Tibial artery (tissue), 4 donors: ENCODE measurements at regions not wholly inside any gene's neighbourhood (a gene's known extent, or its start where the extent isn't known, plus 50 kb on each side); places are given as distances from the start of the nearest gene placed in this dataset.
"Not testable (repeated sequence)": the region's sequence is repeated elsewhere in the genome, so short reads cannot be mapped to it uniquely, and the experiment has no call there.

ENCODE experiments used
- DNase-seq, 2 donors: peaks; one replicate each; pipeline ENCODE4 v3.0.0-alpha.2; 2019
- H3K27ac ChIP-seq, 2 donors: fragments of 200-600 bp; sonication (generic) in 1 of 2; 1 replicate in 1 of 2; 2 replicates in 1 of 2; pipeline ENCODE4 v1.5.1; 2018 to 2019; ENCODE audit warnings: mild to moderate bottlenecking in 1 of 2
- H3K27me3 ChIP-seq, 2 donors: fragments of 200-600 bp; sonication (generic) in 1 of 2; one replicate each; pipeline versions ENCODE4 v1.5.1 to v1.6.0; 2016 to 2019
- H3K36me3 ChIP-seq, 3 donors: fragments of 200-600 bp; sonication (generic) in 2 of 3; one replicate each; pipeline ENCODE4 v1.5.1; 2016 to 2019; ENCODE audit warnings: mild to moderate bottlenecking in 2 of 3
- H3K4me1 ChIP-seq, 4 donors: fragments of 200-600 bp; sonication (generic) in 2 of 4; 1 replicate in 3 of 4; 2 replicates in 1 of 4; pipeline ENCODE4 v1.5.1; 2016 to 2019
- H3K4me3 ChIP-seq, 2 donors: fragments of 200-600 bp; sonication (generic) in 1 of 2; 1 replicate in 1 of 2; 2 replicates in 1 of 2; pipeline ENCODE4 v1.5.1; 2018 to 2019; ENCODE audit warnings: mild to moderate bottlenecking in 2 of 2
- H3K9me3 ChIP-seq, 3 donors: fragments of 200-600 bp; sonication (generic) in 1 of 3; one replicate each; pipeline ENCODE4 v1.5.1; 2016 to 2019
- intact Hi-C: fragments of 100-400 bp; cut with DNase I; formaldehyde crosslinking; loops from one replicate; pipeline ENCODE4 v1.15.0; 2023; ENCODE audit warnings: low total_unique reads
- TF ChIP-seq, protein P1 (sequence below), 2 experiments: fragments of 200-600 bp in 1 of 2; fragments of 450-650 bp in 1 of 2; IDR thresholded peaks; one replicate each; pipeline ENCODE4 v1.5.1; 2017 to 2019; ENCODE audit warnings: antibody characterized with exemption in 2 of 2, mild to moderate bottlenecking in 1 of 2, moderate library complexity in 1 of 2

DNA sequence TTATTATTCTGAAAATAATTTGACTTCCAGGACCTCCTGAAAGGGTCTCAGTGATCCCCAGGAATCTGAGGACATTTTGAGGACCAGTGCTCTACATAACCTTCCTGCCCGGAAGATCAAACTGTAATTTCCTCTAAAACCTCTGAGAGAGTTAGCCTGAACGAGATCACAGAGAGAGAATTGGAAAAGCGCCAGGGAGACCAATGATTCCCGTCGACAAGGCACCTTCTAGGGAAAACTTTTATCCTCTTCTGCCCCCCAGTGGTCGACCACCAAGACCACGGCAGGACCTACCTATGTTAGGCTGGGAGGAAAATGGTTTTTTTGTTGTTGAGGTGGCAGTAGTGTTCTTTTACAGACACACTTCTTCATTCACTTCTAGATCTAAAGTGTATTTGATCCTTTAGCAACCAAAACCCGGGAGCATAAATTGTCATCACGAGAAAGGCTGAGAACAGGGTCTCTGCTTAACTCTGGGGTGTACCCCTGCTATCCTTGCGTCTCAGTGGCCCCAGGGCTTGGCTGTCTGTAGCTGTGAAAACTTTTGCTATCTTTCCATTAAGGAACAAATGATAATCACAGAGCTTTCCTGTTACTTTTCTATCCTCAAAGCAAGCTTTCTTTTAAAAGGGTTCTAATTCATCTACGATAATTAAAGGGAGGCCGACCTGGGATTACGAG lies 62.9 kb upstream of the NID2 start:
- Histone ChIP-seq H3K36me3 (no peaks in the 10 kb centered on the region), H3K27ac (no peak overlapping the region), H3K4me1 (peaks cover 0 to 4% (median 0%) of the 10 kb centered on the region in 4 donors), H3K27me3 (no peaks in the 10 kb centered on the region), H3K4me3 (no peak overlapping the region), H3K9me3 (peaks cover 0 to 5% (median 4%) of the 10 kb centered on the region in 3 donors)
- intact Hi-C loops, result loop anchor here (5.0 kb wide), 1 partner anchor 134 kb away; no protein-coding TSS in a partner anchor
- DNase-seq, result peak; percentile 55 to 80
- TF ChIP-seq, protein P1, sequence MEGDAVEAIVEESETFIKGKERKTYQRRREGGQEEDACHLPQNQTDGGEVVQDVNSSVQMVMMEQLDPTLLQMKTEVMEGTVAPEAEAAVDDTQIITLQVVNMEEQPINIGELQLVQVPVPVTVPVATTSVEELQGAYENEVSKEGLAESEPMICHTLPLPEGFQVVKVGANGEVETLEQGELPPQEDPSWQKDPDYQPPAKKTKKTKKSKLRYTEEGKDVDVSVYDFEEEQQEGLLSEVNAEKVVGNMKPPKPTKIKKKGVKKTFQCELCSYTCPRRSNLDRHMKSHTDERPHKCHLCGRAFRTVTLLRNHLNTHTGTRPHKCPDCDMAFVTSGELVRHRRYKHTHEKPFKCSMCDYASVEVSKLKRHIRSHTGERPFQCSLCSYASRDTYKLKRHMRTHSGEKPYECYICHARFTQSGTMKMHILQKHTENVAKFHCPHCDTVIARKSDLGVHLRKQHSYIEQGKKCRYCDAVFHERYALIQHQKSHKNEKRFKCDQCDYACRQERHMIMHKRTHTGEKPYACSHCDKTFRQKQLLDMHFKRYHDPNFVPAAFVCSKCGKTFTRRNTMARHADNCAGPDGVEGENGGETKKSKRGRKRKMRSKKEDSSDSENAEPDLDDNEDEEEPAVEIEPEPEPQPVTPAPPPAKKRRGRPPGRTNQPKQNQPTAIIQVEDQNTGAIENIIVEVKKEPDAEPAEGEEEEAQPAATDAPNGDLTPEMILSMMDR (IDR thresholded peaks at IDR 0.05), result peak; percentile 65 to 74

DNA sequence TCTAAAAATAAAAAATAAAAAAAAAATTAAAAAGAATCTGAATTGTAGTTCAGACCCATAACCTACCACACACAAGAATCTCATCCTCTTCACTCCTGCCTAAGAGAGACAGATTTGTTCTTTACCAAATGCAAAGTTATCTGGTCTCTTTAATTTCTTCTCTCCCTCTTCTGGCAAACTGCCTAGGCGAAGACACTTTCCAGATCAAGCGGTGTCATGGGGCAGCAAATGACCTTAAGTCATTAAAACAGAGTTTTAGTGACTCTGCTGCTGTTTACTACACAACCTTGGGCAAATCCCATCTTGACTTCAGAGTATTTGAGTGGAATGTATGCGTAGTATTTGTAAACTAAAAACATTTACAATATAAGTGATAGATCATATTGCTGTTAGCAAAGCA lies 60.9 kb upstream of the NID2 start:
- H3K36me3 ChIP-seq, result no peaks in the 10 kb centered on the region
- no peak overlapping the region for H3K27ac ChIP-seq
- no peak for DNase-seq
- H3K4me1 ChIP-seq, result peaks cover 0 to 4% (median 0%) of the 10 kb centered on the region in 4 donors
- H3K4me3 ChIP-seq, result no peak overlapping the region
- peaks cover 0 to 3% (median 0%) of the 10 kb centered on the region in 3 donors for H3K9me3 ChIP-seq
- intact Hi-C loops, result loop anchor here (5.0 kb wide), 1 partner anchor 132 kb away; no protein-coding TSS in a partner anchor
- TF ChIP-seq, protein P1 (IDR thresholded peaks at IDR 0.05), result no peak
- H3K27me3 ChIP-seq, result no peaks in the 10 kb centered on the region

GRCh38 chr14:52125885-52126284 lies 57.0 kb upstream of the NID2 start:
- no peaks in the 10 kb centered on the region for H3K36me3 ChIP-seq
- TF ChIP-seq, protein P1 (IDR thresholded peaks at IDR 0.05), result no peak
- DNase-seq, result no peak
- no peaks in the 10 kb centered on the region for H3K4me1 ChIP-seq
- no peak overlapping the region for H3K4me3 ChIP-seq
- H3K27ac ChIP-seq, result no peak overlapping the region
- no peaks in the 10 kb centered on the region for H3K27me3 ChIP-seq
- no peaks in the 10 kb centered on the region for H3K9me3 ChIP-seq
- intact Hi-C loops, result no loop called here

- Histone ChIP-seq H3K27me3 (no peaks in the 10 kb centered on the region), H3K4me1 (no peaks in the 10 kb centered on the region), H3K36me3 (no peaks in the 10 kb centered on the region), H3K27ac (no peak overlapping the region), H3K4me3 (no peak overlapping the region), H3K9me3 (no peaks in the 10 kb centered on the region)
- TF ChIP-seq, protein P1 (IDR thresholded peaks at IDR 0.05), result no peak
- intact Hi-C loops, result no loop called here
- no peak for DNase-seq
These were observed 56.2 kb upstream of the NID2 start for GRCh38 chr14:52124791-52125684.

- not testable (repeated sequence) for H3K4me3 ChIP-seq, DNase-seq
These were observed 53.3 kb upstream of the NID2 start for GRCh38 chr14:52122163-52122562.

GRCh38 chr14:52121441-52121840 lies 52.6 kb upstream of the NID2 start:
- Histone ChIP-seq H3K9me3 (no peaks in the 10 kb centered on the region), H3K4me3 (no peak overlapping the region), H3K27ac (no peak overlapping the region), H3K4me1 (no peaks in the 10 kb centered on the region), H3K36me3 (no peaks in the 10 kb centered on the region), H3K27me3 (no peaks in the 10 kb centered on the region)
- DNase-seq, result no peak
- intact Hi-C loops, result no loop called here
- TF ChIP-seq, protein P1 (IDR thresholded peaks at IDR 0.05), result no peak

More at GRCh38 chr14:52122163-52122562, 53.3 kb upstream of the NID2 start:
- intact Hi-C loops, H3K9me3 ChIP-seq, H3K27ac ChIP-seq, H3K36me3 ChIP-seq, H3K4me1 ChIP-seq, H3K27me3 ChIP-seq: not testable (repeated sequence)
